ENCODE measurements at regions not wholly inside any gene's neighbourhood (a gene's known extent, or its start where the extent isn't known, plus 50 kb on each side); places are given as distances from the start of the nearest gene placed in this dataset.

GRCh38 chr12:113655919-113656318 lies 184.2 kb upstream of the LHX5 start:
- TF ChIP-seq, protein P1, sequence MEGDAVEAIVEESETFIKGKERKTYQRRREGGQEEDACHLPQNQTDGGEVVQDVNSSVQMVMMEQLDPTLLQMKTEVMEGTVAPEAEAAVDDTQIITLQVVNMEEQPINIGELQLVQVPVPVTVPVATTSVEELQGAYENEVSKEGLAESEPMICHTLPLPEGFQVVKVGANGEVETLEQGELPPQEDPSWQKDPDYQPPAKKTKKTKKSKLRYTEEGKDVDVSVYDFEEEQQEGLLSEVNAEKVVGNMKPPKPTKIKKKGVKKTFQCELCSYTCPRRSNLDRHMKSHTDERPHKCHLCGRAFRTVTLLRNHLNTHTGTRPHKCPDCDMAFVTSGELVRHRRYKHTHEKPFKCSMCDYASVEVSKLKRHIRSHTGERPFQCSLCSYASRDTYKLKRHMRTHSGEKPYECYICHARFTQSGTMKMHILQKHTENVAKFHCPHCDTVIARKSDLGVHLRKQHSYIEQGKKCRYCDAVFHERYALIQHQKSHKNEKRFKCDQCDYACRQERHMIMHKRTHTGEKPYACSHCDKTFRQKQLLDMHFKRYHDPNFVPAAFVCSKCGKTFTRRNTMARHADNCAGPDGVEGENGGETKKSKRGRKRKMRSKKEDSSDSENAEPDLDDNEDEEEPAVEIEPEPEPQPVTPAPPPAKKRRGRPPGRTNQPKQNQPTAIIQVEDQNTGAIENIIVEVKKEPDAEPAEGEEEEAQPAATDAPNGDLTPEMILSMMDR (IDR thresholded peaks at IDR 0.05; ENCODE audit: low read depth, low read length), result no peak
- Histone ChIP-seq H3K27me3 (ENCODE audit: control insufficient read depth, insufficient read depth, low read length) (no peaks in the 10 kb centered on the region), H3K4me3 (ENCODE audit: low read depth, low read length) (no peak overlapping the region), H3K9me3 (ENCODE audit: control insufficient read depth, insufficient read depth, low read length) (no peaks in the 10 kb centered on the region), H3K27ac (ENCODE audit: low read depth, low read length) (no peak overlapping the region)
- ChIA-PET CTCF (interaction anchor here (1.1 kb wide), 1 partner anchor 11 kb away, joined by 3 read pairs; no protein-coding TSS in a partner anchor), POLR2A (no interaction called here)
- no peak for DNase-seq (ENCODE audit: low read depth, low spot score)

- no peaks in the 10 kb centered on the region for H3K9me3 ChIP-seq (ENCODE audit: control insufficient read depth, insufficient read depth, low read length)
- ChIA-PET CTCF (interaction anchor here (1.1 kb wide), 1 partner anchor 11 kb away, joined by 3 read pairs; no protein-coding TSS in a partner anchor), POLR2A (no interaction called here)
- DNase-seq (ENCODE audit: low read depth, low spot score), result no peak
- no peak overlapping the region for H3K4me3 ChIP-seq (ENCODE audit: low read depth, low read length)
- TF ChIP-seq, protein P1 (IDR thresholded peaks at IDR 0.05; ENCODE audit: low read depth, low read length), result no peak
- no peak overlapping the region for H3K27ac ChIP-seq (ENCODE audit: low read depth, low read length)
- H3K27me3 ChIP-seq (ENCODE audit: control insufficient read depth, insufficient read depth, low read length), result no peaks in the 10 kb centered on the region
Measured at GRCh38 chr12:113655479-113655878, 183.8 kb upstream of the LHX5 start.

DNA sequence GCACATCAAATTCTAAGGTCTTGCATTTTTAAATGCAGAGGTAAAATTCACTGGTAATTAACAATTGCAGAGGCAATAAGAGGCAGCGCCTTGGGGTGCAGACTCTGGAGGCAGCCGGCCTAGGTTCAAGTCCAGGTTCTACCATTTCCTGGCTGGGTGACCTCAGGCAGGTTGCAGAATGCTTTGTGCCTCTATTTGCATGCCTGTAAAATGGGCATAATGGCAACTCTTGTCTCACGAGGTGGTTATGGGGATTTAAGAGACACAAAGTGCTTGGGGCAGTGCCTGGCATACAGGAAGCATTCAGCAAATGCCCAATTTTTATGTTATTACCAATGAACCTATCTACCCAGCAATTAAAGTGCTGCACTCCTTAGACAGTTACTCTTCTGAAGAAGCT lies 180.0 kb upstream of the LHX5 start:
- POLR2A ChIA-PET, result no interaction called here

DNA sequence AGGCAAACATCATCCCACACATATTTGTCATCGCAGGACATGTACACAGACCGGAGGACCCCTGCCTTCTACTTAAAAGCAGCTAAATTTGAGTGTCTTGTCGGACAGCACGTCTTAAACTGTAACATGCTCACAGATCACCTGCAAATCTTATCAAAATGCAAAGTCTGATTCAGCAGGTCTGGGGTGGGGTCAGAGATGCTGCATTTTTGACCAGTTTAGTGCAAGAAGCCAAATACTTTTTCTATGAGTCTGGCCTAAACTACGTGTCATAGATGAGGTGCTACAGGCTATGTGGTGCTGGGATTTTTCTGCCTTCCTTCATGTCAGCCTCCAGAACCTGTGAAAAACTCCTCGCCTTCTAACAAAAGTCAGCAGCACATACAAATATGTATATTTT lies 178.8 kb upstream of the LHX5 start:
- H3K27ac ChIP-seq (ENCODE audit: low read depth, low read length), result no peak overlapping the region
- DNase-seq (ENCODE audit: low read depth, low spot score), result no peak
- no peak overlapping the region for H3K4me3 ChIP-seq (ENCODE audit: low read depth, low read length)
- POLR2A ChIA-PET, result no interaction called here
- H3K27me3 ChIP-seq (ENCODE audit: control insufficient read depth, insufficient read depth, low read length), result peaks cover 7% of the 10 kb centered on the region
- no peaks in the 10 kb centered on the region for H3K9me3 ChIP-seq (ENCODE audit: control insufficient read depth, insufficient read depth, low read length)
- TF ChIP-seq, protein P1 (IDR thresholded peaks at IDR 0.05; ENCODE audit: low read depth, low read length), result no peak
- CTCF ChIA-PET, result no interaction called here

More for the DNA sequence above, 180.0 kb upstream of the LHX5 start:
- no peak for DNase-seq (ENCODE audit: low read depth, low spot score)
- H3K4me3 ChIP-seq (ENCODE audit: low read depth, low read length), result no peak overlapping the region
- TF ChIP-seq, protein P1 (IDR thresholded peaks at IDR 0.05; ENCODE audit: low read depth, low read length), result no peak
- no peak overlapping the region for H3K27ac ChIP-seq (ENCODE audit: low read depth, low read length)
- H3K27me3 ChIP-seq (ENCODE audit: control insufficient read depth, insufficient read depth, low read length), result peaks cover 4% of the 10 kb centered on the region
- CTCF ChIA-PET, result no interaction called here
- no peaks in the 10 kb centered on the region for H3K9me3 ChIP-seq (ENCODE audit: control insufficient read depth, insufficient read depth, low read length)

- TF ChIP-seq, protein P1 (IDR thresholded peaks at IDR 0.05; ENCODE audit: low read depth, low read length), result no peak
- ChIA-PET CTCF (no interaction called here), POLR2A (no interaction called here)
- Histone ChIP-seq H3K9me3 (ENCODE audit: control insufficient read depth, insufficient read depth, low read length) (no peaks in the 10 kb centered on the region), H3K27ac (ENCODE audit: low read depth, low read length) (no peak overlapping the region), H3K4me3 (ENCODE audit: low read depth, low read length) (no peak overlapping the region), H3K27me3 (ENCODE audit: control insufficient read depth, insufficient read depth, low read length) (peaks cover 7% of the 10 kb centered on the region)
- DNase-seq (ENCODE audit: low read depth, low spot score), result no peak
Measured at GRCh38 chr12:113649256-113649830, 177.7 kb upstream of the LHX5 start.

All from AG04450 (cell line).